Mucosa of stomach (tissue), 1 donor: ENCODE measurements at regions not wholly inside any gene's neighbourhood (a gene's known extent, or its start where the extent isn't known, plus 50 kb on each side); places are given as distances from the start of the nearest gene placed in this dataset.

Experiments
- H3K27me3 ChIP-seq: one replicate; pipeline ENCODE4 v1.7.0; 2013; ENCODE audit warnings: mild to moderate bottlenecking, low read length; ENCODE audit not compliant: control insufficient read depth, insufficient read depth
- H3K36me3 ChIP-seq: one replicate; pipeline ENCODE4 v1.7.0; 2013; ENCODE audit warnings: low read length; ENCODE audit not compliant: control insufficient read depth, insufficient read depth
- H3K4me1 ChIP-seq: one replicate; pipeline ENCODE4 v1.7.0; 2013; ENCODE audit warnings: mild to moderate bottlenecking, low read length; ENCODE audit not compliant: control insufficient read depth, insufficient read depth
- H3K4me3 ChIP-seq: one replicate; pipeline ENCODE4 v1.7.0; 2013; ENCODE audit warnings: low read length
- H3K9ac ChIP-seq: one replicate; pipeline ENCODE4 v1.7.0; 2013; ENCODE audit warnings: mild to moderate bottlenecking, low read length, moderate library complexity
- H3K9me3 ChIP-seq: one replicate; pipeline ENCODE4 v1.7.0; 2013; ENCODE audit warnings: mild to moderate bottlenecking, low read length, moderate library complexity; ENCODE audit not compliant: control insufficient read depth
- donor health status: Pancreatic carcinoma.

GRCh38 chr5:35305336-35306020 lies 75.2 kb upstream of the PRLR start:
- H3K4me3 ChIP-seq = no peak overlapping the region
- H3K9me3 ChIP-seq = no peaks in the 10 kb centered on the region
- H3K36me3 ChIP-seq = no peaks in the 10 kb centered on the region
- H3K27me3 ChIP-seq = no peaks in the 10 kb centered on the region
- H3K9ac ChIP-seq = no peak overlapping the region
- H3K4me1 ChIP-seq = no peaks in the 10 kb centered on the region

GRCh38 chr5:35304291-35304690 lies 74.0 kb upstream of the PRLR start:
- H3K4me1 ChIP-seq = no peaks in the 10 kb centered on the region
- H3K36me3 ChIP-seq = no peaks in the 10 kb centered on the region
- no peaks in the 10 kb centered on the region for H3K9me3 ChIP-seq
- H3K9ac ChIP-seq = no peak overlapping the region
- no peaks in the 10 kb centered on the region for H3K27me3 ChIP-seq
- no peak overlapping the region for H3K4me3 ChIP-seq

DNA sequence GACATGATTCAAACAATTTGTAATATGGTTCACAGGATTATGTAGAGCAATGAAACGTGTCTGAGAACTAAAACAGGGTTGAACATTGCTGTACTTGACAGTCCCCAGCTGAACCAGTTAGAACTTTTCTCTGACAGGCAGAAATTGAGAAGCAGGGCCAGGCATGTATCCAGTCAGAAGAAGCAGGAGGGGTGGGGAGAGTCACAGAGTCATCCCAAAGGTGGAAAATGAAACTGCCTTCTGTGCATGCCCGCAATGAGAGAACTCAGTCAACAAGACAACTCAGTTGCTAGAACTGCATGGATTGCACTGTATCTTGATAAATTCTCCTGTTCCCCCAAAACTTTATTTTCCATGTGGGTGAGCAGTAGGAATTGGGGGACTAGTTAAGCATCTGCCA lies 72.9 kb upstream of the PRLR start:
- no peak overlapping the region for H3K9ac ChIP-seq
- no peaks in the 10 kb centered on the region for H3K9me3 ChIP-seq
- H3K27me3 ChIP-seq = no peaks in the 10 kb centered on the region
- no peaks in the 10 kb centered on the region for H3K4me1 ChIP-seq
- H3K36me3 ChIP-seq = no peaks in the 10 kb centered on the region
- H3K4me3 ChIP-seq = no peak overlapping the region

DNA sequence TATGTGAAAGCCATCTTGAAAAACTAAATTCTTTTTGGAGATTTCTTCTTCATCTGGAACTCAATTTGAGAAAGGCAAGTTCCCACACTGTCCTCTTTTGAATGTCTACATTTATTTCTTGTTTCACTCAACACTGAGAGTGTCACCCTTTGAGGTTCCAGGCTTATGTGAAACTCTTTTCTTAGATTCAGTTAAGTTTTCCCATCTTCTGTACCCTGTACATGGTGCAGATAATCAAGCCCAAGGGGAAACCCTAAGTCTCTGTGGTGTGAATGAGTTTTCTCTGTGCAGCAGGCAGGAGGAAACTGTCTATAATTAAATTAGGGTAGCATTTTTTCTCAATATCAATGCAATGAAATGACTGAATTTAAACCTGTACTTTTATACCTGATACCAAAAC lies 72.3 kb upstream of the PRLR start:
- Histone ChIP-seq H3K4me1 (no peaks in the 10 kb centered on the region), H3K9me3 (no peaks in the 10 kb centered on the region), H3K36me3 (no peaks in the 10 kb centered on the region), H3K9ac (no peak overlapping the region), H3K27me3 (peaks cover 2% of the 10 kb centered on the region), H3K4me3 (no peak overlapping the region)

DNA sequence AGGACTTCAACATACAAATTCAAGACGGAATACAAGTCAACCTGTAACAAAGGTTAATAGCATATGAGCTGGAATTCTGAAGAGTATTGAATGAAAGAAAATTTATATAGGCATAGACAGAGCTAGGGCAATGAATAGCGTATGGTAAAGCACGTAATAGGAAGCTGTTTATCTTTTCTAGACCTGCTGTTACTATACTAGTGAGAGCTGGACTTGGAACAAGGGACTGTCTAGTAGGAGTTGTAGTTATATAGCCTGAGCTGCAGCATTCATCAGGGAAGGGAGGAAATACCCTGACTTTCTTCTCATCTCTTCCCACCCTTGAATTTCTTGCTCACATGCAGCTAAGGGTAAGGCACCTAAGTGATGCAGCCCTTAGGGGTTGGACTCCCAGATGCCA lies 67.5 kb upstream of the PRLR start:
- H3K4me3 ChIP-seq = no peak overlapping the region
- peaks cover 2% of the 10 kb centered on the region for H3K27me3 ChIP-seq

DNA sequence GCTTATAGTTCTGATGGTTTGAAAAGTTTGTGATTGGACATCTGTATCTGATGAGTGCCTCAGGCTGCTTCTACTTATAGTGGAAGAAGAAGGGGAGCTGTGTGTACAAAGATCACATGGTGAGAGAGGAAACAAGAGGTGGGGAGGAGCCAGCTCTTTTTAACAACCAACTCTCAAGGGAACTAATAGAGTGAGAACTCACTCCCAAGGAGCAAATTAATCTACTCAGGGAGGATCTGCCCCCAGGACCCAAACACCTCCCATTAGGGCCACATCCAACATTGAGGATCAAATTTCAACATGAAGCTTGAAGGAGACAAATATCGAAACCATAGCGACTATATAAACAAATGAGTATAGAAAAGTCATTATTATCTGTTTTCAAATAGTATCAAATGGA lies 64.7 kb upstream of the PRLR start:
- no peaks in the 10 kb centered on the region for H3K4me1 ChIP-seq
- H3K36me3 ChIP-seq = no peaks in the 10 kb centered on the region
- no peak overlapping the region for H3K9ac ChIP-seq
- H3K27me3 ChIP-seq = peaks cover 2% of the 10 kb centered on the region
- no peak overlapping the region for H3K4me3 ChIP-seq
- H3K9me3 ChIP-seq = no peaks in the 10 kb centered on the region

More for the DNA sequence above, 67.5 kb upstream of the PRLR start:
- Histone ChIP-seq H3K9me3 (no peaks in the 10 kb centered on the region), H3K4me1 (no peaks in the 10 kb centered on the region), H3K9ac (no peak overlapping the region), H3K36me3 (no peaks in the 10 kb centered on the region)

DNA sequence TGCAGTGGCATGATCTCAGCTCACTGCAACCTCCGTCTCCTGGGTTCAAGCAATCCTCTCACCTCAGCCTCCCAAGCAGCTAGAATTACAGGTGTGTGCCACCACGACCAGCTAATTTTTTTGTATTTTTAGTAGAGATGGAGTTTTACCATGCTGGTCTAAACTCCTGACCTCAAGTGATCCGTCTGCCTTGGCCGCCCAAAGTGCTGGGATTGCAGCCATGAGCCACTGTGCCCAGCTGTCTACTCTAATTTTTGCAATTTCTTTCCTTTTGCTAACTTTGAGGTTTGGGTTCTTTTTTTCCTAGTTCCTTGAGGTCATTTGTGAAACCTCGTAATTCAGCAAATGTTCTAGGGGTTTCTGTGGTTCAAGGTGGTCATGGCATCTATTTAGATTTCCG lies 63.7 kb upstream of the PRLR start:
- Histone ChIP-seq H3K4me3 (no peak overlapping the region), H3K36me3 (no peaks in the 10 kb centered on the region), H3K9me3 (no peaks in the 10 kb centered on the region), H3K27me3 (peaks cover 2% of the 10 kb centered on the region), H3K4me1 (no peaks in the 10 kb centered on the region), H3K9ac (no peak overlapping the region)

DNA sequence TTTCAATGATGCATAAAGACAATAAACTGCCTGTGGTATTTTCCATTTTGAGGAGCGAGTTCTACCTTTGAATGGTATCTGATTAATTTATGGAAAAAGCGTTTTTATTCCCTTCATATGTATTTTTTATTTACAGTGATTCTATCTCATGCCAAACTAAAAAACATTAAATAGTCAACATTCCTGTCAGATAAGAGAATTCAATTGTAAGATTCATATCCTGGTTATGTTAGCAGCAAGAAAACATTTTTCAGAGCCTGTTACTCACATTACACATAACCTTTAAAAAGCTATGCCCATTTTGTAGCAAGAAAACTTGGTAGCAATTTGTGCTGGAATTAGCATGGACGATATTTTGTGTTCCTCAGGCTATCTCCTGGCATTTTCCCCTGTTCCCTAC lies 55.1 kb upstream of the PRLR start:
- H3K9me3 ChIP-seq = no peaks in the 10 kb centered on the region
- H3K4me3 ChIP-seq = no peak overlapping the region
- H3K4me1 ChIP-seq = no peaks in the 10 kb centered on the region
- H3K36me3 ChIP-seq = no peaks in the 10 kb centered on the region
- H3K27me3 ChIP-seq = no peaks in the 10 kb centered on the region
- no peak overlapping the region for H3K9ac ChIP-seq

GRCh38 chr5:35285011-35285410 lies 54.7 kb upstream of the PRLR start:
- H3K9me3 ChIP-seq = no peaks in the 10 kb centered on the region
- H3K4me3 ChIP-seq = no peak overlapping the region
- H3K9ac ChIP-seq = no peak overlapping the region
- no peaks in the 10 kb centered on the region for H3K27me3 ChIP-seq
- no peaks in the 10 kb centered on the region for H3K36me3 ChIP-seq
- no peaks in the 10 kb centered on the region for H3K4me1 ChIP-seq

DNA sequence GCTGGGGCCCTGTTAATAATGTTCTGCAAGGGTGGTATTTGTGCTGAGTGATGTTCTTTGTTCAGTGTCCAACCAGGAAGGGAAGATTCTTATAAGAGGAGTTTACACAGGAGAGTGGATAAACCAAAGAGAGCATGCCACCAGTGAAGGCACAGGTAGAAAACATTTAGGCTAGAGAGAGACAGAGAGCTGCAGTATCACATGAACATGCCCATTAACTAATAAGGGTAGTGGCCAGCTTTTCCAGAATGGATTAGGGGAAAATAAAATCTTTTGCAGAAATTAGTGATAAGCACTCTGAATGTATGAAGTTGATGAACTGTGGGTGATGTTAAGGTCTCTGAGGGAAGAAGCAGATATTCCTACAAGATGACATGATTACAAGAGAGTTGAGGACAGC lies 54.1 kb upstream of the PRLR start:
- H3K36me3 ChIP-seq = no peaks in the 10 kb centered on the region
- no peak overlapping the region for H3K4me3 ChIP-seq
- no peaks in the 10 kb centered on the region for H3K9me3 ChIP-seq
- no peaks in the 10 kb centered on the region for H3K27me3 ChIP-seq
- no peaks in the 10 kb centered on the region for H3K4me1 ChIP-seq
- no peak overlapping the region for H3K9ac ChIP-seq

DNA sequence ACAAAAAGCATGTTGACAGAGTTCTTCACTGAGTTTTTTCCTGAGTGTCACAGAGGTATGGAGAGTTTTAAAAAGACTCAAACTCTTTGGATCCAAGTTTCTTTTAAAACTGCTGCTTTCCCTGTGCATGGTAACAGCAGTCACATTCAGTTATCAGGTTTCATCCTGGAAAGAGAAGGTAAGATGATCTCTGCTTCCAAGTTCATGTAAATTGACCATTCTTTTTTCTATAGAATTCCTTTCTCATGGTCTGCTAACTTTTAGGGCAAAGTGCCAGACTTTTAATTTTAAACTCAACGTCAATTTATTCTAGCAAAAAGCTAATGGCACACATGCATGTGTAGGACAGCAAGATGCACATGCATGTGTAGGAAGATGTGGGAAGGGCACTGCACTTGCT lies 52.5 kb upstream of the PRLR start:
- no peak overlapping the region for H3K4me3 ChIP-seq
- H3K27me3 ChIP-seq = no peaks in the 10 kb centered on the region
- no peaks in the 10 kb centered on the region for H3K9me3 ChIP-seq
- H3K4me1 ChIP-seq = no peaks in the 10 kb centered on the region
- no peaks in the 10 kb centered on the region for H3K36me3 ChIP-seq
- H3K9ac ChIP-seq = no peak overlapping the region

DNA sequence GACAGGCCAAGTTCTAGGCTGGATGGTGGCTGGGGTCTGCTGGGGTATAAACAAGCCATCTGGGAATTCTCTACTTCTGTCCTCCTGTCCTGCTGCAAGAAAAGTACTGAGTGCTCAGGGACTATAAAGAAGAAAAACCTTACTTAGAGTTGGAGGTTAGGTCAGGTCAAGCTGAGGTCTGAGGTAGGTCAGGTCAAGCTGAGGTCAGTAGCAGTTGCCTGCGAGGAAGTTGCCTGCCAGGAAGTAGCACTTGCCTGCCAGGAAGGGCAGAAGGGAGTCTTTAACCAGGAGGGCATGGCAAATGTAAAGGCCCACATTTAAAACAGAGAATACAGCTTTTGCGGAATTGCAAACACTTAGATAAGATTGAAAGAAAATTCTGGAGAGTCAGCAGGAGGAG lies 51.3 kb upstream of the PRLR start:
- Histone ChIP-seq H3K4me3 (no peak overlapping the region), H3K4me1 (no peaks in the 10 kb centered on the region), H3K9me3 (no peaks in the 10 kb centered on the region), H3K27me3 (no peaks in the 10 kb centered on the region), H3K36me3 (no peaks in the 10 kb centered on the region), H3K9ac (no peak overlapping the region)
